Testis (tissue), 2 donors: ENCODE measurements at regions not wholly inside any gene's neighbourhood (a gene's known extent, or its start where the extent isn't known, plus 50 kb on each side); places are given as distances from the start of the nearest gene placed in this dataset.

Experiments
- CTCF ChIP-seq, 3 experiments: fragments of 450-650 bp in 2 of 3; fragments of 200-600 bp in 1 of 3; sonication (generic) in 1 of 3; IDR thresholded peaks; one replicate each; pipeline ENCODE4 v1.5.1; 2016 to 2019; ENCODE audit warnings: antibody characterized with exemption in 3 of 3, mild to moderate bottlenecking in 2 of 3, moderate library complexity in 1 of 3
- POLR2A ChIP-seq: fragments of 450-650 bp; IDR thresholded peaks from one replicate; pipeline ENCODE4 v1.6.1; 2017; ENCODE audit warnings: antibody characterized with exemption, mild to moderate bottlenecking, moderate library complexity

GRCh38 chr1:182315167-182315556 is 76.4 kb downstream of the GLUL start:
- no peak for TF ChIP-seq CTCF (IDR thresholded peaks at IDR 0.05)
- no peak for TF ChIP-seq POLR2A
